ENCODE measurements at regions not wholly inside any gene's neighbourhood (a gene's known extent, or its start where the extent isn't known, plus 50 kb on each side); places are given as distances from the start of the nearest gene placed in this dataset.

DNA sequence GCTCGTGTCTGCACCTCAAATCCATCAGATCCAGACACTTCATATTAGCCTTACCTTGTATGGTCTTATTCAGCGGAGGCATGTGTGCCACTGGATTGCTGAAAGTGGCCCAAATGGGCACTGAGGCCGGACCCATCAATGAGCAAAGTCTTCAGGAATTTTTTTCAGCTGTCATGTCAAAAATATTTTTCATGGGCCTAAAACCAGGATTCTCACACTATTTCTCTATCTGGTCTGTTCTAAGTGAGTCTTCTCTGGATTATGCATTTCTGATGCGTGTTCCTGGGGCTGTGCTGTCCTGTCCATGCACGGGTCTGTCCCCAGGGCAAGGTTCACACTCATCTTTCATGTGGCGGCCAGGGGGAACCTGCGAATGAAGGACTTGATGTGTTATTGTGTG lies 94.6 kb downstream of the KCNA5 start:
- no peak for TF ChIP-seq REST (tag by site-specific recombination; IDR thresholded peaks at IDR 0.05)
- no peak for TF ChIP-seq CTCF (tag by site-specific recombination; IDR thresholded peaks at IDR 0.05)
- no peak for TF ChIP-seq TSHZ1 (tag by site-specific recombination; IDR thresholded peaks at IDR 0.05; ENCODE audit: borderline replicate concordance)
- no peak for TF ChIP-seq GLIS2 (tag by site-specific recombination; IDR thresholded peaks at IDR 0.05)
- no peak for TF ChIP-seq ZNF600 (tag by site-specific recombination; IDR thresholded peaks at IDR 0.05)
- TF ChIP-seq TRIM28 (IDR thresholded peaks at IDR 0.05; ENCODE audit: borderline replicate concordance, low read length) = no peak
- TF ChIP-seq, protein P1, sequence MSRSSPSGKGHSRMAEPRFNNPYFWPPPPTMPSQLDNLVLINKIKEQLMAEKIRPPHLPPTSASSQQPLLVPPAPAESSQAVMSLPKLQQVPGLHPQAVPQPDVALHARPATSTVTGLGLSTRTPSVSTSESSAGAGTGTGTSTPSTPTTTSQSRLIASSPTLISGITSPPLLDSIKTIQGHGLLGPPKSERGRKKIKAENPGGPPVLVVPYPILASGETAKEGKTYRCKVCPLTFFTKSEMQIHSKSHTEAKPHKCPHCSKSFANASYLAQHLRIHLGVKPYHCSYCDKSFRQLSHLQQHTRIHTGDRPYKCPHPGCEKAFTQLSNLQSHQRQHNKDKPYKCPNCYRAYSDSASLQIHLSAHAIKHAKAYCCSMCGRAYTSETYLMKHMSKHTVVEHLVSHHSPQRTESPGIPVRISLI (tag by site-specific recombination; IDR thresholded peaks at IDR 0.05) = no peak
- TF ChIP-seq ZNF514 (tag by site-specific recombination; IDR thresholded peaks at IDR 0.05) = no peak
